ENCODE measurements at regions not wholly inside any gene's neighbourhood (a gene's known extent, or its start where the extent isn't known, plus 50 kb on each side); places are given as distances from the start of the nearest gene placed in this dataset.

- Histone ChIP-seq H3K4me1 (ENCODE audit: control insufficient read depth in 1 of 2, insufficient read depth in 1 of 2, low read depth in 1 of 2, low read length in 1 of 2) (no peaks in the 10 kb centered on the region), H3K36me3 (no peaks in the 10 kb centered on the region), H3K4me3 (ENCODE audit: low read depth in 1 of 2, low read length in 1 of 2) (no peak overlapping the region), H3K27me3 (peaks cover 30% of the 10 kb centered on the region), H3K9me3 (no peaks in the 10 kb centered on the region), H3K27ac (no peak overlapping the region)
- TF ChIP-seq CTCF (IDR thresholded peaks at IDR 0.05), result no peak
Measured at GRCh38 chr17:33583518-33584417, 290.7 kb upstream of the ASIC2 start.

GRCh38 chr17:33593991-33594390 is 300.9 kb upstream of the ASIC2 start:
- no peaks in the 10 kb centered on the region for H3K36me3 ChIP-seq
- no peaks in the 10 kb centered on the region for H3K4me1 ChIP-seq (ENCODE audit: control insufficient read depth in 1 of 2, insufficient read depth in 1 of 2, low read depth in 1 of 2, low read length in 1 of 2)
- peaks cover 17% of the 10 kb centered on the region for H3K27me3 ChIP-seq
- no peaks in the 10 kb centered on the region for H3K9me3 ChIP-seq
- no peak overlapping the region for H3K27ac ChIP-seq
- no peak for TF ChIP-seq CTCF (IDR thresholded peaks at IDR 0.05)
- no peak overlapping the region for H3K4me3 ChIP-seq (ENCODE audit: low read depth in 1 of 2, low read length in 1 of 2)

- no peak for TF ChIP-seq CTCF (IDR thresholded peaks at IDR 0.05)
- Histone ChIP-seq H3K27me3 (peaks cover 6% of the 10 kb centered on the region), H3K36me3 (no peaks in the 10 kb centered on the region), H3K9me3 (no peaks in the 10 kb centered on the region), H3K27ac (no peak overlapping the region), H3K4me3 (ENCODE audit: low read depth in 1 of 2, low read length in 1 of 2) (no peak overlapping the region), H3K4me1 (ENCODE audit: control insufficient read depth in 1 of 2, insufficient read depth in 1 of 2, low read depth in 1 of 2, low read length in 1 of 2) (no peaks in the 10 kb centered on the region)
Measured at GRCh38 chr17:33595828-33596227, 302.7 kb upstream of the ASIC2 start.

GRCh38 chr17:33596899-33597298 is 303.8 kb upstream of the ASIC2 start:
- no peaks in the 10 kb centered on the region for H3K4me1 ChIP-seq (ENCODE audit: control insufficient read depth in 1 of 2, insufficient read depth in 1 of 2, low read depth in 1 of 2, low read length in 1 of 2)
- H3K27me3 ChIP-seq, result peaks cover 6% of the 10 kb centered on the region
- no peak for TF ChIP-seq CTCF (IDR thresholded peaks at IDR 0.05)
- no peaks in the 10 kb centered on the region for H3K9me3 ChIP-seq
- no peak overlapping the region for H3K4me3 ChIP-seq (ENCODE audit: low read depth in 1 of 2, low read length in 1 of 2)
- no peaks in the 10 kb centered on the region for H3K36me3 ChIP-seq
- no peak overlapping the region for H3K27ac ChIP-seq

GRCh38 chr17:33598797-33599196 is 305.7 kb upstream of the ASIC2 start:
- H3K27me3 ChIP-seq, result peaks cover 6% of the 10 kb centered on the region
- H3K4me3 ChIP-seq (ENCODE audit: low read depth in 1 of 2, low read length in 1 of 2), result no peak overlapping the region
- no peaks in the 10 kb centered on the region for H3K36me3 ChIP-seq
- no peak overlapping the region for H3K27ac ChIP-seq
- no peak for TF ChIP-seq CTCF (IDR thresholded peaks at IDR 0.05)
- H3K4me1 ChIP-seq (ENCODE audit: control insufficient read depth in 1 of 2, insufficient read depth in 1 of 2, low read depth in 1 of 2, low read length in 1 of 2), result no peaks in the 10 kb centered on the region
- no peaks in the 10 kb centered on the region for H3K9me3 ChIP-seq

Measured in neutrophil (primary cell).